ENCODE measurements at regions not wholly inside any gene's neighbourhood (a gene's known extent, or its start where the extent isn't known, plus 50 kb on each side); places are given as distances from the start of the nearest gene placed in this dataset.
"Not testable (repeated sequence)": the region's sequence is repeated elsewhere in the genome, so short reads cannot be mapped to it uniquely, and the experiment has no call there.

DNA sequence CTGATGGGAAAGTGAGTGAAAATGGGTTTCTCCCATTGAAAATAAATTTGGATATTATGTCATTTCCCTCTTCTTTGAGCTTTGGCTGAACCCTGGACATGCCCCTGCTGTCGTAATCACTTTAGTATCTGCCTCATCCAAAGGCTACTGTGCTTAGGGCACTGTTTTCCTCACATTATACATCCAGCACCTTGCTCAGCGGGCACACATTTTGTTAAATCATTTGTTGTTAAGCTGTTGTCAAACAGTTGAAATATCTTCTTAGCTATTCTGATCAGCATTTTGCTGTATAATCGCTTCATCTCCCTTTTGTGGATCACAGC, 352.7 kb upstream of the CD180 start:
- TF ChIP-seq, protein P1, sequence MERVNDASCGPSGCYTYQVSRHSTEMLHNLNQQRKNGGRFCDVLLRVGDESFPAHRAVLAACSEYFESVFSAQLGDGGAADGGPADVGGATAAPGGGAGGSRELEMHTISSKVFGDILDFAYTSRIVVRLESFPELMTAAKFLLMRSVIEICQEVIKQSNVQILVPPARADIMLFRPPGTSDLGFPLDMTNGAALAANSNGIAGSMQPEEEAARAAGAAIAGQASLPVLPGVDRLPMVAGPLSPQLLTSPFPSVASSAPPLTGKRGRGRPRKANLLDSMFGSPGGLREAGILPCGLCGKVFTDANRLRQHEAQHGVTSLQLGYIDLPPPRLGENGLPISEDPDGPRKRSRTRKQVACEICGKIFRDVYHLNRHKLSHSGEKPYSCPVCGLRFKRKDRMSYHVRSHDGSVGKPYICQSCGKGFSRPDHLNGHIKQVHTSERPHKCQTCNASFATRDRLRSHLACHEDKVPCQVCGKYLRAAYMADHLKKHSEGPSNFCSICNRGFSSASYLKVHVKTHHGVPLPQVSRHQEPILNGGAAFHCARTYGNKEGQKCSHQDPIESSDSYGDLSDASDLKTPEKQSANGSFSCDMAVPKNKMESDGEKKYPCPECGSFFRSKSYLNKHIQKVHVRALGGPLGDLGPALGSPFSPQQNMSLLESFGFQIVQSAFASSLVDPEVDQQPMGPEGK (CRISPR knock-in tag; IDR thresholded peaks at IDR 0.05; ENCODE audit: borderline replicate concordance) = no peak
- TF ChIP-seq, protein P2, sequence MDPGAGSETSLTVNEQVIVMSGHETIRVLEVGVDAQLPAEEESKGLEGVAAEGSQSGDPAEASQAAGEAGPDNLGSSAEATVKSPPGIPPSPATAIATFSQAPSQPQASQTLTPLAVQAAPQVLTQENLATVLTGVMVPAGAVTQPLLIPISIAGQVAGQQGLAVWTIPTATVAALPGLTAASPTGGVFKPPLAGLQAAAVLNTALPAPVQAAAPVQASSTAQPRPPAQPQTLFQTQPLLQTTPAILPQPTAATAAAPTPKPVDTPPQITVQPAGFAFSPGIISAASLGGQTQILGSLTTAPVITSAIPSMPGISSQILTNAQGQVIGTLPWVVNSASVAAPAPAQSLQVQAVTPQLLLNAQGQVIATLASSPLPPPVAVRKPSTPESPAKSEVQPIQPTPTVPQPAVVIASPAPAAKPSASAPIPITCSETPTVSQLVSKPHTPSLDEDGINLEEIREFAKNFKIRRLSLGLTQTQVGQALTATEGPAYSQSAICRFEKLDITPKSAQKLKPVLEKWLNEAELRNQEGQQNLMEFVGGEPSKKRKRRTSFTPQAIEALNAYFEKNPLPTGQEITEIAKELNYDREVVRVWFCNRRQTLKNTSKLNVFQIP (CRISPR knock-in tag; IDR thresholded peaks at IDR 0.05; ENCODE audit: borderline replicate concordance, low read depth) = no peak
- TF ChIP-seq, protein P3, sequence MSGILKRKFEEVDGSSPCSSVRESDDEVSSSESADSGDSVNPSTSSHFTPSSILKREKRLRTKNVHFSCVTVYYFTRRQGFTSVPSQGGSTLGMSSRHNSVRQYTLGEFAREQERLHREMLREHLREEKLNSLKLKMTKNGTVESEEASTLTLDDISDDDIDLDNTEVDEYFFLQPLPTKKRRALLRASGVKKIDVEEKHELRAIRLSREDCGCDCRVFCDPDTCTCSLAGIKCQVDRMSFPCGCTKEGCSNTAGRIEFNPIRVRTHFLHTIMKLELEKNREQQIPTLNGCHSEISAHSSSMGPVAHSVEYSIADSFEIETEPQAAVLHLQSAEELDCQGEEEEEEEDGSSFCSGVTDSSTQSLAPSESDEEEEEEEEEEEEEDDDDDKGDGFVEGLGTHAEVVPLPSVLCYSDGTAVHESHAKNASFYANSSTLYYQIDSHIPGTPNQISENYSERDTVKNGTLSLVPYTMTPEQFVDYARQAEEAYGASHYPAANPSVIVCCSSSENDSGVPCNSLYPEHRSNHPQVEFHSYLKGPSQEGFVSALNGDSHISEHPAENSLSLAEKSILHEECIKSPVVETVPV (CRISPR knock-in tag; IDR thresholded peaks at IDR 0.05) = no peak
- TF ChIP-seq SNAI2 (CRISPR knock-in tag; IDR thresholded peaks at IDR 0.05) = no peak
- no peak for TF ChIP-seq ESRRG (CRISPR knock-in tag; IDR thresholded peaks at IDR 0.05)
- TF ChIP-seq ARNTL (CRISPR knock-in tag; IDR thresholded peaks at IDR 0.05; ENCODE audit: borderline replicate concordance, low read depth) = no peak
- TF ChIP-seq TCF4 (CRISPR knock-in tag; IDR thresholded peaks at IDR 0.05; ENCODE audit: borderline replicate concordance) = no peak
- no peak for TF ChIP-seq CSDC2 (CRISPR knock-in tag; IDR thresholded peaks at IDR 0.05)
- no peak for ATAC-seq

DNA sequence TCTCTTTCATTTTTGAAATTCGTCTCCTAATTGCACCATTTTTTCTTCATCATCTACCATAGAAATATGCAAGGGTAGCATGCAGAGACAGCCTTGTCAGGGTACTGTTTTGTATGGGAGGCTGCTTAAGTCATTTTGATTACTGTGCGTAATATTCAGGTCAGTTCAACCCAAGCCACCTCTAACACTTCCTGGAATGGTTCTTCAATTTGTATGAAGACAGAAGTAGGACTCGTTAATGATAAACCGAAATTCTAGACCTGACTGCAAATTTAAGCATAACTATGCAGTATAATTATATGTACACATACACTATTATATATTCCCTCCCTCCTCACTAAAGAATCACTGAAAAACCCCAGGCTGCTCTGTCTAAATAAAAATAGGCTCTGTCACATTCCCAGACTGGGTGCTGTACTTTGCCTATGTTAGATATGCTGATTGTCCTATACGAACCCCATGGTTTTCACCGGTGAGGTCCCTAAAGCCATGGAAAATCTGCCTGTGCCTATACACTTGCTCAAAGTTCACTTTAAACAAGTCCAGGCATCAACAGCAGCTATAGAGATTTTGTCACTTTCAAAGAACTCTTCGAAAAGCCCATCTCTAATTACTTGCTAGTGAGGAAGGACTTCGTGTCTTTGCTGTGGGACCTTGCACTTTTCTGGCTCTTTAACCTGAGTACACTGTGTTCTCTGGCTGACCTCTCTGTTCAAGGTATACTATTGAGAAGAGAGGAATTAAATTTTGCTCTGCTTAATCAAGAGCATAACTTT, 352.1 kb upstream of the CD180 start:
- ATAC-seq = no peak
- TF ChIP-seq ZC3H10 (CRISPR knock-in tag; IDR thresholded peaks at IDR 0.05) (no peak), ZFP3 (CRISPR knock-in tag; IDR thresholded peaks at IDR 0.05) (no peak), TOX (CRISPR knock-in tag; IDR thresholded peaks at IDR 0.05; ENCODE audit: borderline replicate concordance) (no peak), ISL1 (CRISPR knock-in tag; IDR thresholded peaks at IDR 0.05) (no peak), GLIS3 (CRISPR knock-in tag; IDR thresholded peaks at IDR 0.05) (no peak), PPARA (CRISPR knock-in tag; IDR thresholded peaks at IDR 0.05; ENCODE audit: borderline replicate concordance) (no peak), CSDC2 (CRISPR knock-in tag; IDR thresholded peaks at IDR 0.05) (no peak), ZFP30 (CRISPR knock-in tag; IDR thresholded peaks at IDR 0.05) (no peak)

DNA sequence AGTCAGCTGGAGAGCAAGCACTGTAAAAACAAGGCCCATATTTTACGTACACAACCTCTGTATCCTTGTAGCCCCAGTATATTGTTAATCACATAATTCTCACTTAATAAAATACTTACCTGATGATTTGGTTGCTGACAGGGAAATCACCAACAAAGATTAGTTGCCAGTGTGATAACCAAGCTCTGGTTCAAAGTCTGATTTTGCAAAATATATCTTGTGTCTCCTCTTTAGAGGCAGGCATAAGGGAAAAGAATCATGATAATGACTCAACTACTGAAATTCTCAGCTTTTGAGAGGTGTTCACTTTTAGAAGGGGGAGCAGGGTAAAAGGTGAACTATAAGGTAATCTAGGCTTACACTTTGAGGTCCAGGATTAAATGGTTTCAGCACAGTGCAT, 351.1 kb upstream of the CD180 start:
- no peak for ATAC-seq
- no peak for TF ChIP-seq RARB (CRISPR knock-in tag; IDR thresholded peaks at IDR 0.05)
- TF ChIP-seq BACH2 (CRISPR knock-in tag; IDR thresholded peaks at IDR 0.05; ENCODE audit: borderline replicate concordance) = no peak
- TF ChIP-seq, protein P3 (CRISPR knock-in tag; IDR thresholded peaks at IDR 0.05) = no peak
- no peak for TF ChIP-seq ISL1 (CRISPR knock-in tag; IDR thresholded peaks at IDR 0.05)
- TF ChIP-seq, protein P1 (CRISPR knock-in tag; IDR thresholded peaks at IDR 0.05; ENCODE audit: borderline replicate concordance) = no peak
- no peak for TF ChIP-seq TCF4 (CRISPR knock-in tag; IDR thresholded peaks at IDR 0.05; ENCODE audit: borderline replicate concordance)
- no peak for TF ChIP-seq ZNF70 (CRISPR knock-in tag; IDR thresholded peaks at IDR 0.05)
- TF ChIP-seq ZC3H10 (CRISPR knock-in tag; IDR thresholded peaks at IDR 0.05) = no peak
- TF ChIP-seq OSR1 (CRISPR knock-in tag; IDR thresholded peaks at IDR 0.05) = no peak
- TF ChIP-seq ESRRG (CRISPR knock-in tag; IDR thresholded peaks at IDR 0.05) = no peak
- TF ChIP-seq ZFP30 (CRISPR knock-in tag; IDR thresholded peaks at IDR 0.05) = no peak
- no peak for TF ChIP-seq GLIS3 (CRISPR knock-in tag; IDR thresholded peaks at IDR 0.05)
- TF ChIP-seq ZNF8 (CRISPR knock-in tag; IDR thresholded peaks at IDR 0.05) = no peak
- TF ChIP-seq SNAI2 (CRISPR knock-in tag; IDR thresholded peaks at IDR 0.05) = no peak
- no peak for TF ChIP-seq PPARA (CRISPR knock-in tag; IDR thresholded peaks at IDR 0.05; ENCODE audit: borderline replicate concordance)
- no peak for TF ChIP-seq ARNTL (CRISPR knock-in tag; IDR thresholded peaks at IDR 0.05; ENCODE audit: borderline replicate concordance, low read depth)

DNA sequence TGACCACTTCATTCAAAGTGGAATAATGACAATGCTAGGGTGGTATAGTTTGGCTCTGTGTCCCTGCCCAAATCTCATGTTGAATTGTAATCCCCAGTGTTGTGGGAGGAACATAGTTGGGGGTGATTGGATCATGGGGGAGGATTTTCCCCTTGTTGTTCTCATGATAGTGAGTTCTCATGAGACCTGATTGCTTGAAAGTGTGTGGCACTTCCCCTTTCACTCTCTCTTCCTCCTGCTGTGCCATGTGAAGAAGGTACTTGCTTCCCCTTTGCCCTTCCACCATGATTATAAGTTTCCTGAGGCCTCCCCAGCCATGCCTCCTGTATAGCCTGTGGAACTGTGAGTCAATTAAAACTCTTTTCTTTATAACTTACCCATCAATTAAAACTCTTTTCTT, 348.3 kb upstream of the CD180 start:
- ATAC-seq = not testable (repeated sequence)

Data from SK-N-SH treated with all-trans-retinoic acid at 6 μM for 48 hours (cell line).